Activated T-cell treated with anti-CD3 and anti-CD28 coated beads, Interleukin-2, amount 50 U/mL, for 24 hours (primary cell): ENCODE measurements at regions not wholly inside any gene's neighbourhood (a gene's known extent, or its start where the extent isn't known, plus 50 kb on each side); places are given as distances from the start of the nearest gene placed in this dataset.

Experiments
- DNase-seq: peaks from one replicate; pipeline ENCODE4 v3.0.0-alpha.2; 2020
- H3K27ac Mint-ChIP-seq: 2 replicates; pipeline ENCODE4 v1.8.0; 2020; ENCODE audit warnings: mild to moderate bottlenecking, mixed read lengths
- H3K27me3 Mint-ChIP-seq: 2 replicates; pipeline ENCODE4 v1.8.0; 2020; ENCODE audit warnings: mixed read lengths
- H3K36me3 Mint-ChIP-seq: 2 replicates; pipeline ENCODE4 v1.8.0; 2020; ENCODE audit warnings: low read depth, mixed read lengths
- H3K4me1 Mint-ChIP-seq: 2 replicates; pipeline ENCODE4 v1.8.0; 2020; ENCODE audit warnings: low read depth, mixed read lengths
- H3K4me3 Mint-ChIP-seq: 2 replicates; pipeline ENCODE4 v1.8.0; 2020; ENCODE audit warnings: mild to moderate bottlenecking, moderate library complexity, mixed read lengths
- H3K9me3 Mint-ChIP-seq: 2 replicates; pipeline ENCODE4 v1.8.0; 2020; ENCODE audit warnings: mixed read lengths

DNA sequence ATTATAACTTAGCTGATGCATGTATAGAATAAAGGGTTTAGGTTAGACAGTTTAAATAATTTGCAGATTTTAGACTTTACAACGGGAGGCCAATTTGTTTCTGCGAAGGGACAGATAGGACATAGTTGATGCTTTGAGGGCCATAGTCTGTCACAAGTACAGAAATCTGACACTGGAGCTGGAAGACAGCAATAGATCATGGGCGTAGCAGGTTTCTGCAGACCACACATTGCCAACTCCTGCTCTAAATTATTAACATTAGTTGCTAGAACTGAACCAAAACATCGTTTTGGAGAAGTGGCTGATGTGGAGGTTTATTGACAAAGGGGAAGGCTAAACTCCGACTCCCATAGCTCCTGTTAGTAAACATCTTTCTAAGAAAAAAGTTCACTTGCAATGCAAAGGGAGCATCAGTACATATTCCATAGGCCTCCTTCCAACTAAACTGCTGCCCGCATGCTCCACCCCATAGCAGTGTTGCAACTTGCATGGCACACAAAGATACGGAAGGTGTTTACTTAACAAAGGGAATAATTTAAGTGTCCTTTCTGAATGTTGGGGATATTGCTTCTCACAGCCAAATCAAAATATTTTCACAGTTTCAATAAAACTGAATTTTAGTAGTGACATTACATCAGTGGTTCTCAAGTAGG is 862.0 kb upstream of the CXADR start:
- Mint-ChIP-seq H3K27me3 (no peaks in the 10 kb centered on the region), H3K4me3 (no peak overlapping the region), H3K4me1 (no peaks in the 10 kb centered on the region), H3K27ac (no peak overlapping the region), H3K9me3 (peaks cover 4% of the 10 kb centered on the region), H3K36me3 (no peaks in the 10 kb centered on the region)
- DNase-seq, result no peak

DNA sequence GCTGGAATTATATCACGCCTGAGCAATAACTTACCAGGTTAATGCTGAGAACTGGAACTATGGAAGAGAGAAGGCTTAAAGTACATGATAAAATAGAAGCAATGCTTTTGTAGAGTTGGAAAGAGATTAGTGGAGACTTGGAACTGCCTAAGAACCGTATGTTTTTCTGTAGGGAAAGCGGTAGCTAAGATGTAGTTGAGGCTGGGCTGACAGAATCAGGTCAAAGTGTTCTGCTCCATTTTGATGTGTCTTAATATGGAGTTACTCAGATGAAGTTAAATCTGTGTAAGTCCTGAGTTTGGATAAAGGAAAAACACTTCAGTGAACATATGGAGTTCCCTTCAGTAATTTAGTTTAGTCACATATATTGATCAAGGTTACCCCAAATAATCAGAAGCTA is 860.9 kb upstream of the CXADR start:
- peaks cover 7% of the 10 kb centered on the region for H3K9me3 Mint-ChIP-seq
- H3K36me3 Mint-ChIP-seq, result no peaks in the 10 kb centered on the region
- no peaks in the 10 kb centered on the region for H3K4me1 Mint-ChIP-seq

DNA sequence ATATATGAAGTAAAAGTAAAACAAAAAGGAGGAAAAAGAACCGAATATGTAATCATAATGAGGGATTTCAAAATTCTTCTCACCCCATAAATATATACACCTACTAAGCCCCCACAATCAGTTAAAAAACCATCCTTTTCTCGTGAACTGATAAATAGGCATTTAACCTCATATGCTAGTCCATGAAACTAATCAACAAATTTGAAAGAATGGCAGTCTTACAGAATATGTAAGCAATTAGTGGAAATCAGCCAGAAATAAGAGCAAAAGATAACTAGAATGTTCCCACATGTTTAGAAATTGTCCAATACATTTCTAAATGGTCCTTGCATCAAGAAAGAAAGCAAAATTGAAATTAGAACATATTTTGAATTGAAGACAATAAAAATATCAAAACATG is 849.4 kb upstream of the CXADR start:
- DNase-seq, result no peak
- no peaks in the 10 kb centered on the region for H3K4me1 Mint-ChIP-seq
- H3K27me3 Mint-ChIP-seq, result no peaks in the 10 kb centered on the region
- no peak overlapping the region for H3K27ac Mint-ChIP-seq
- H3K36me3 Mint-ChIP-seq, result no peaks in the 10 kb centered on the region
- no peak overlapping the region for H3K4me3 Mint-ChIP-seq
- H3K9me3 Mint-ChIP-seq, result peaks cover 8% of the 10 kb centered on the region

More for the DNA sequence above, 860.9 kb upstream of the CXADR start:
- DNase-seq, result no peak
- no peaks in the 10 kb centered on the region for H3K27me3 Mint-ChIP-seq
- H3K4me3 Mint-ChIP-seq, result no peak overlapping the region
- no peak overlapping the region for H3K27ac Mint-ChIP-seq

DNA sequence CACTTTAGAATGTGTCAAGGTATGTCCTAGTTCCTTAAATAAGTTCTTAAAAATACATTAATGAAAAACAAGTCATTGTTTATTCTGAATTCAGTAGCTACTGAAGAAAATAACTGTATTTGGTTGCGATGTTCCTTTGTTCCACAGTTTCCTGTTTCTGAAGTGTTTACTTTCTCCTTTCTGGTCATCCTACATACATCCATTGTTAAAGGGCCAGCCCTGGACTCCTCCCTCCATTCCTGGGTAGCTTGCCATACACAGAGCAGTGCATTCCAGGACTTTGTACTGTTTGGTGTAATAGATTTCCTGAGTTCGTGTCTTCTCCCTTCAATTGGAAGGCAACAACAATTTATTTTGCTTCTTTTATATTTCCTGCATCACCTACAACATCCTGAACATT is 845.4 kb upstream of the CXADR start:
- no peak overlapping the region for H3K27ac Mint-ChIP-seq
- H3K36me3 Mint-ChIP-seq, result no peaks in the 10 kb centered on the region
- no peaks in the 10 kb centered on the region for H3K27me3 Mint-ChIP-seq
- H3K9me3 Mint-ChIP-seq, result peaks cover 10% of the 10 kb centered on the region
- H3K4me3 Mint-ChIP-seq, result no peak overlapping the region
- H3K4me1 Mint-ChIP-seq, result no peaks in the 10 kb centered on the region
- no peak for DNase-seq

DNA sequence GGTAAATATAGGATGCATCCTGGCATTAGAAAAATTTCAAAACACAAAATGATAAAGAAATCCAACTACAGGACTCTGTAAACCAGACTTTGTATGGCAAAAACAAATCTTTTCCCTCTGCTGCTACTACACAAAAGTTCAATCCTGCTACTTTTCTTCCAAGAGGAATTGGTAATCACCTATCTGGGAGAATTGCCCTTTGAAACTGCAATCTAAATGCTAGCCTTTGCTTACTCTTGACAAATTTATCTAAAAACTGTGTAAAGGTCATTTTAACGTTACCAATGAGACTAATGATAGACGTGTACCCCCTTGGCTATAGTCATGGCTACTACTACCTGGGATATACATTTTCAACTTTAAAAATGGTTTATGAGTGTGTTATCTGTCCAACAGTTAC is 837.9 kb upstream of the CXADR start:
- DNase-seq, result no peak
- Mint-ChIP-seq H3K27ac (no peak overlapping the region), H3K4me1 (no peaks in the 10 kb centered on the region), H3K9me3 (peaks cover 2% of the 10 kb centered on the region), H3K4me3 (no peak overlapping the region), H3K27me3 (no peaks in the 10 kb centered on the region), H3K36me3 (no peaks in the 10 kb centered on the region)

DNA sequence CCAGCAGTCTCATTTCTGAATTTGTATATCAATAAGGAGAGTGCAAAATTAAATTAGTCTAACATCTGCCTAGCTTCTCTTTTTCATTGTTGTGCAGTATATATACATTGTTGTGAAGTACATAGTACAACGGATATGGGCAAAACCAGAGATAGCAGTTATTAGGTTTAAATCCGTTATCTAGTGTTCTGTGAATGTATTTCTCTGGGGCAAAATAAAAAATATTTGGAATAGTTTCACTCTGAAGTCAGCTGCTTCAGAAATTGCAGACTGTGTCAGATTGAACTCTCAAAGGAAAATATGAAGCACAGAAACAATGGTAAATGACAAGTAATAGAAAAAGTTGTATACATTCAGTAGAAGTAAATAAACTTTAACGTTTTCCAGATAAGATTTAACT is 836.5 kb upstream of the CXADR start:
- DNase-seq, result no peak
- Mint-ChIP-seq H3K4me3 (no peak overlapping the region), H3K36me3 (no peaks in the 10 kb centered on the region), H3K4me1 (no peaks in the 10 kb centered on the region), H3K27ac (no peak overlapping the region), H3K9me3 (no peaks in the 10 kb centered on the region), H3K27me3 (no peaks in the 10 kb centered on the region)

DNA sequence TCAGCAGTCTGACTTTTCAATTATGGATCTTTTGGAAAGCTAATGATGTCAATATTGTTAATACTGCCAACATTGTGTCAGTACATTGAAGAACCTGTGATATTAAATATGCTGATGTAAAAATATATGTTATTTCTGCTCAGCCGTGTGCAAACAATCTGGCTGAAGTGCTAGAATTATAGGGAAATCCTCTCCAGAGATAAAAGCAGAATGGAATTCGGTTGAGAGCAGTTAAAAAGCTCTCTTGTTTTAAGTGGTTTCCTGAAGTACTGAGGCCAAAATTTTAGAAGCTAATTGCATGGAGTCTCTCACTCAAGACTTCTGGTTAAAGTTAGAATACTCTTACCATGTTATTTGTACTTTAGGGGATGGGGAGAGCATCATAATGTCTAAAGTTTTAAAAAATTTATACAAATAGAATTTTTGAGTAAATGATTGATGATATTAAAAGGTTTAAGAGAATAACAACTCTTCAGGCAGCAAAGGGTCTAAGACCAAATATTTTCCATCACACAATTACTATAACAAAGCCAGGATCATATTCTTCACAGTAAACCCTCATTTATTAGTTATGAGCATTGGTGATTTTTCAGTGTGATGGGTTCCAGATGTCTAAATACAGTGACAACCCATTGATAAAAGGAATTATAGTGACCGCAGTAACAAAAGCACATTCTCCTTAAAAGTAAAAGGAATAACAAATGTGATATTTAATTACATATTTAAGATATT is 834.2 kb upstream of the CXADR start:
- no peak overlapping the region for H3K4me3 Mint-ChIP-seq
- H3K36me3 Mint-ChIP-seq, result no peaks in the 10 kb centered on the region
- H3K4me1 Mint-ChIP-seq, result no peaks in the 10 kb centered on the region
- H3K9me3 Mint-ChIP-seq, result no peaks in the 10 kb centered on the region
- DNase-seq, result no peak
- no peak overlapping the region for H3K27ac Mint-ChIP-seq
- no peaks in the 10 kb centered on the region for H3K27me3 Mint-ChIP-seq

DNA sequence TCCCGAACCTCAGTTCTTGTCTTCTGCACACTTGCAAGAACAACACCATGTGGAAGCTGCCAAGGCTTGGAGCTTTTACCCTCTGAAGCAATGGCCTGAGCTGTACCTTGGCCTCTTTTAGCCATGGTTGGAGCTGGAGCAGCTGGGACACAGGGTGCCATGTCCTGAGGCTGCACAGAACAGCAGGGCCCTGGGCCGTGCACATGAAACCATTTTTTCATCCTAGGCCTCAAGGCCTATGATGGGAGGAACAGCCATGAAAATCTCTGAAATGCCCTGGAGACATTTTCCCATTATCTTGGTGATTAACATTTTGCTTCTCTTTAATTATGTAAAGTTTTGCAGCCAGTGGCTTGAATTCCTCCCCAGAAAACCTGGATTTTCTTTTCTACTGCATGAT is 817.8 kb upstream of the CXADR start:
- no peaks in the 10 kb centered on the region for H3K4me1 Mint-ChIP-seq
- peaks cover 25% of the 10 kb centered on the region for H3K9me3 Mint-ChIP-seq
- no peak overlapping the region for H3K4me3 Mint-ChIP-seq
- no peaks in the 10 kb centered on the region for H3K27me3 Mint-ChIP-seq
- H3K27ac Mint-ChIP-seq, result no peak overlapping the region
- no peaks in the 10 kb centered on the region for H3K36me3 Mint-ChIP-seq
- no peak for DNase-seq

DNA sequence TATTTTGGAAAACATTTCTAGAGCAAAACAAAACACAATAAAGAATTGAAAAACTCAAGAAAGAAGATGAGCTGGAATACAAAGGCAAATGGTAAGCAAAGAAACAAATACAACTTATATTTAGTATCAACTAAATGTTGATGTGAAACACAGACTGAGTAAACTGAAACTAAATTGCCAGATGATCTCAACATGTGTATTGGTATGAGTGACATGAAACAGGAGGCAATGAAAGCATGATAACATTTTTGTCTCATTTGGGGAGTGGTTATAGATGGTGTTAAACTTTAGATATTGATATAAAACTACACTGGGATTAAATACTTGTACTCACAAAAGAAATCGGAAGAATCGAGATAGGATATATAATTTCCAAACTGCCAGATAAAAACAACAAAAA is 805.6 kb upstream of the CXADR start:
- DNase-seq, result no peak
- Mint-ChIP-seq H3K4me3 (no peak overlapping the region), H3K27me3 (no peaks in the 10 kb centered on the region), H3K4me1 (no peaks in the 10 kb centered on the region), H3K36me3 (no peaks in the 10 kb centered on the region), H3K9me3 (peaks cover 9% of the 10 kb centered on the region), H3K27ac (no peak overlapping the region)

DNA sequence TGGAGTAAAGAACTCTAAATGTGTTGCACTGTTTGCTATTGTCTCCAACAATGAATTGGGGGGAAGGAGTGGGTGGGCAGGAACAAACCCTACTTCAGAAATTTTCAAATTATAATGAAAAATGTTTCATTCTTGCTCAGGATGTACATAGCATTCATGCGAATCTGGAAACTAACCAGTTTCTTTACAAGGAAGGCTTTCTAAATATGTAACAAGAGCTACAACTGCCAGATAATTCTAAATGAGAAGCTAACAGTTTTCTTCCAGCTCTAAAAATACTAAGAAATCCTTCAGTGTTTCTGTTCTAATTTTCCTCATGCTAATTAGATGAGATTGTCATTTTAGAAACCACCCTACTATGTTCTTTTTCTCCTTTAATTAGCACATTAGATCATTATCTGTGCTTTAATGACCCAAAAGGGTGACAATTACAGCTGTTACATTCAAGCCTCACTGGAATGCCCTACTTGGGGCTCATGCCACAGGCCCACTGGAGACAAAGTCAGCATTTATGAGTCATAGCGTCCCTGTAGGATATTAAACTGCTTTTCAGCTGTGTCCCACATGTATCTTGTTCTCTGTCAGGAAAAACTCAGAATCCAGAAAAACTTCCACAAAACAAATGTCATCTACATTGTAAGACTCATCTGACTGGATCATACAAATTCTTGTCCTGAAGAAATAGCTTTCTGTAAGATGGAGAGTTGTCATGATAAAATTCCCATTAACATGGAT is 804.6 kb upstream of the CXADR start:
- DNase-seq, result no peak
- Mint-ChIP-seq H3K4me3 (no peak overlapping the region), H3K9me3 (peaks cover 7% of the 10 kb centered on the region), H3K4me1 (no peaks in the 10 kb centered on the region), H3K27me3 (no peaks in the 10 kb centered on the region), H3K36me3 (no peaks in the 10 kb centered on the region), H3K27ac (no peak overlapping the region)

DNA sequence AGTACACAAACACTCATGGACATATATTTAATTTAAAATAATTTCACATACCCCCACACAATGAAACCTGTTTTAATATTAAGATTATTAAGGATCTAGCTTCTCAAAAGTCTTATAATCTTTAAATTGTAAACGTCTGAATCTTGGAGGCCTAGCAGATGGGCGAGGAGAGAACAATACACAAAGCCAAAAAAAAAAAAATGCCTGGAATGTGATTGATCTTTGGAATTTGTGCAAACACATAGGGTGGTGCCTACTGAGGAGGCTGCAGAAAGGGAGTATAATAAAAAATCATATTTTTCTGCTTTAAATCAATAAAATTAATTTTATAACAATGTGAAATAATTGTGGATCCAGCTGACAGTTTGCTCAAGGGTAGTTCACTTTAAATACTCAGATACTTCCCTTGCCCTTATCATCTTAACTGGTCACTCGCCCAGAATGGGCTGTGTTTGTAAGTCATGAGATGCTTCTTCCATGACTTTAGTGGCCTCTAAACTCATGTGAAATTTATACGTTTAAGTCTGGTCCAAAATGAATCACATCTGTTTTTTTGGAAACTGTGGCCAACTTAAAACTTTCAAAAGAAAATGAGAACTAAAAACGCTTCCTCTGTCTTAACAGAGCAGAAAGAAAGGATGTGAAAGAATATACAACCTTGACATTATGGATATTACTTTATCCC is 802.8 kb upstream of the CXADR start:
- Mint-ChIP-seq H3K27me3 (no peaks in the 10 kb centered on the region), H3K4me3 (no peak overlapping the region), H3K27ac (no peak overlapping the region), H3K9me3 (peaks cover 8% of the 10 kb centered on the region), H3K36me3 (no peaks in the 10 kb centered on the region), H3K4me1 (no peaks in the 10 kb centered on the region)
- DNase-seq, result no peak

DNA sequence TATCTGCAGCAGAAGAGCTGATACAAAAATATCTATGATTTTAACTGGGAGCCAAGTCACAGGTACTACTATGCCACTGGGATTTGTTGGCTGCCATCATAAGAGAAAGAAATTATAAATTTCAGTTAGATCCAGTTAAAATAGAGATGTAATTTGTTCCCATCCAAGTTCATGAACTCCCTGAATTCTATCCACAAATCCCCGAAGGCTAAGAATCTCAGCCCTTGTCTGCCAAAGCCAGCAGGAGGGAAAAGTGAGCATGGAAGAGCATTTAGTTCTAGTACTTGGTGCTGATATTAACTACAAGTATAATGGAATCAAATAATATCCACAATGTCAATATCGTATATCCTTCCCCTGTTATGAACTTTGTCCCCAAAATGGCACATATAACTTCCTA is 801.1 kb upstream of the CXADR start:
- Mint-ChIP-seq H3K9me3 (peaks cover 8% of the 10 kb centered on the region), H3K27me3 (no peaks in the 10 kb centered on the region), H3K4me1 (no peaks in the 10 kb centered on the region), H3K27ac (no peak overlapping the region), H3K4me3 (no peak overlapping the region), H3K36me3 (no peaks in the 10 kb centered on the region)
- DNase-seq, result no peak

DNA sequence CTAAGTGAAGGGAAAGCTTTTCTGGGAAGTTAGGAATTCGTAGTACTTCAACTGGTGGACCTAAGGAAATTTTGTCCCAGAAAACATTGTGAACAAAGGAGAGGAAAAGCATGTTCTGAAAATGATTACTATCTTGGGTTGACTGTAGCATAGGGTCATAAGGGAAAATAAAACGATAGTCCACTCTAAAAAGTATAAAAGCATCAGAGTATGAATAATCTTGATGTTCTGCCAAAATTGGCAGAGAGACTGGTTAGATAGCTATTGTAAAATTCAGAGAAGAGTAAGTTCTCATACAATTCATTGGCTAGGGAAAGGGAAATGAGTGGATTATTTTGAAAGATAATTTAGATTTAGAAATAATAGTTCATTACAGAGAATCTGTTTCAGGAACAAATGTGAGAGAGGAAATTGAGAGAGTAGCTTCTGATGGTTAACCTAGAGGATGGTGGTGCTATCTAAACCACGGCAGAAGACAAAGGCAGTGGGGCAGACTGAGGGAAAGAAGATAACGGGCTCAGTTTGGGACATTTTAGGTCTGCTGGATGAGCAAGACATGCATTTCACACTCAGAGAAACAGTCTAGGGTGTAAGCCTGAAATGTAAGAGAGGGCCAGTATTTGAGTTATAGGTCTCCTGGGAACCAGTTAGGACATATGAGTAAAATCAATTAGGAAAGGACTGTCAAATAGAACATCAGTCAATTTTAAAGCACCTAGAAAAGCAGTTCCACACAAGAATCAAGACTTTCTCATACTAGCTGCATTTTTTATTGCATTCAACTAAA is 799.3 kb upstream of the CXADR start:
- no peak overlapping the region for H3K27ac Mint-ChIP-seq
- no peaks in the 10 kb centered on the region for H3K36me3 Mint-ChIP-seq
- H3K4me3 Mint-ChIP-seq, result no peak overlapping the region
- peaks cover 3% of the 10 kb centered on the region for H3K9me3 Mint-ChIP-seq
- no peaks in the 10 kb centered on the region for H3K27me3 Mint-ChIP-seq
- no peaks in the 10 kb centered on the region for H3K4me1 Mint-ChIP-seq
- no peak for DNase-seq

DNA sequence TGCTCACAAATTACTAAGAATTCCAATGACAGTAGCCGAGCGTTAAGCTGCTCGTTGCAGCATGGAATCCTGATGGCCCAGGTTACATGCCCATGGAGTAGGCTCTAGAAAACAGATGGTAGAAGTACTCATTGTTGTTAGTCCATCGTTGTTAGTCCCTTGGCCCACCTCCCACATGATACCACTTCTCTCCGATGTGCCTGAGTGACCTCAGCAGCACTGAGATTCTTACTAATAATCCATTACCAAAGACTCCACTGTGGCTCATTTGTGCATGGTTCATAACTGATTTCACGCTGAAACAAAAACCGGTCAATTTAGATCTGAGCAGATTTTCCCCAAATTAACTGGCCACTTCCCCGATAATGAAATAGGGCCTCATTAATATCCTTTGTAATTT is 772.3 kb upstream of the CXADR start:
- Mint-ChIP-seq H3K36me3 (no peaks in the 10 kb centered on the region), H3K9me3 (peaks cover 5% of the 10 kb centered on the region), H3K27me3 (no peaks in the 10 kb centered on the region), H3K4me3 (no peak overlapping the region), H3K27ac (no peak overlapping the region), H3K4me1 (no peaks in the 10 kb centered on the region)
- DNase-seq, result no peak
